ENCODE measurements at regions not wholly inside any gene's neighbourhood (a gene's known extent, or its start where the extent isn't known, plus 50 kb on each side); places are given as distances from the start of the nearest gene placed in this dataset.

DNA sequence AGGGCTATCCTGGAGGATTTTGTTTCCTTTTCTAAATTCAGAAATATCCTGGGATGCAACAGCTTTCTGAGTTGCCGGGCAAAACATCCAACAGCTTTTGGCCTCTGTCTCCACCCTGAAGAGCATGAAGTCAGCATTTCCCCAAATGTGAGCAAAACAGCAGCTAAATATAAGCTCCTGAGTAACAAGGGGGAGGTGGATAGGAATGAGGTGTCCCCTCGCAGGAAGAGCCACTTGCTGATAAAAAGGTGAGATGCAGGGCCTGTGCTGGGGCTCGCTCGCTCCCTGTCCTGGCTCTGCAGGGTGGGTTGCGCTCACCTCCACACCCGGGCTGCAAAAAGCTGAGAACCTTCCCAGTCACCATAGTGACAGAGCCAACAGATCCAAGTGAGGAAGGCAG, 264.3 kb downstream of the ZEB1 start:
- ATAC-seq (no peak), DNase-seq (no peak)
- intact Hi-C loops (cut with DNase I, micrococcal nuclease): no loop called here
- Histone ChIP-seq H3K9me3 (peaks cover 2% of the 10 kb centered on the region), H3K4me3 (no peak overlapping the region), H3K4me1 (ENCODE audit: low read depth) (peaks cover 6% of the 10 kb centered on the region), H3K36me3 (ENCODE audit: low read depth) (no peaks in the 10 kb centered on the region)
- TF ChIP-seq, protein P1, sequence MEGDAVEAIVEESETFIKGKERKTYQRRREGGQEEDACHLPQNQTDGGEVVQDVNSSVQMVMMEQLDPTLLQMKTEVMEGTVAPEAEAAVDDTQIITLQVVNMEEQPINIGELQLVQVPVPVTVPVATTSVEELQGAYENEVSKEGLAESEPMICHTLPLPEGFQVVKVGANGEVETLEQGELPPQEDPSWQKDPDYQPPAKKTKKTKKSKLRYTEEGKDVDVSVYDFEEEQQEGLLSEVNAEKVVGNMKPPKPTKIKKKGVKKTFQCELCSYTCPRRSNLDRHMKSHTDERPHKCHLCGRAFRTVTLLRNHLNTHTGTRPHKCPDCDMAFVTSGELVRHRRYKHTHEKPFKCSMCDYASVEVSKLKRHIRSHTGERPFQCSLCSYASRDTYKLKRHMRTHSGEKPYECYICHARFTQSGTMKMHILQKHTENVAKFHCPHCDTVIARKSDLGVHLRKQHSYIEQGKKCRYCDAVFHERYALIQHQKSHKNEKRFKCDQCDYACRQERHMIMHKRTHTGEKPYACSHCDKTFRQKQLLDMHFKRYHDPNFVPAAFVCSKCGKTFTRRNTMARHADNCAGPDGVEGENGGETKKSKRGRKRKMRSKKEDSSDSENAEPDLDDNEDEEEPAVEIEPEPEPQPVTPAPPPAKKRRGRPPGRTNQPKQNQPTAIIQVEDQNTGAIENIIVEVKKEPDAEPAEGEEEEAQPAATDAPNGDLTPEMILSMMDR (IDR thresholded peaks at IDR 0.05): no peak

DNA sequence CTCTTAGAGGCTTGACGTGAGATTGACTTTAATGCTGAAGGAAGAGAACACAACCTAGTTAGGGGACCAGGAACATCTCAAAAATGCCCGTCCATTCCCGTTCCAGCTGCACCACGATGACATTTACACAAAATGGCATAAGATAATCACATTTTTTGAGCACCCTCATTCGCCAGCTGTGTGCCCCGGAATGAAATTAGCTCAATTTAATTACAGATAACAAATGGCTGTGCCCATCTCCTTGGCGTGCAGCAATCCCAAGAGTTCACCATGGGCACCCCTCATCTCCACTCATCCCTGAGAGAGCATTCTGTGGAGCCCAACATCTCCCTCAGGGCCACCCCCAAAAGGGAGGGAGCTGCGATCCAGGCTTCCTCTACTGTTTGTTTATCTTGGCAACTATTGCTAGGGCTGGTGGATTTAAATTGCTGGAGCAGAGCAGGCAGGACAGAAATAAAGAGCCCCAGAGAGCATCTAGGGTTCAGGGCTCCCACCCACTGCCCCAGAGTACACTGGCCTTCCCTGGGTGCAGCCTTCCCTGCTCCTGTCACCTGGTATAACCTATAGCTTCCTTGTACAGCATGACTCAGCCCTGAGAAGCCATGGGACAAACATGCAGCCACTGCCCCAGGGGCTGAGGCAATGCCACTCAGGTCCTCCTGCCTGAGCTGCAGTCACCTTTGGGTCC, 263.5 kb downstream of the ZEB1 start:
- peaks cover 6% of the 10 kb centered on the region for H3K4me1 ChIP-seq (ENCODE audit: low read depth)
- DNase-seq (no peak), ATAC-seq (peak; percentile 64)
- intact Hi-C loops (cut with DNase I, micrococcal nuclease): no loop called here
- TF ChIP-seq, protein P1 (IDR thresholded peaks at IDR 0.05): no peak
- no peaks in the 10 kb centered on the region for H3K36me3 ChIP-seq (ENCODE audit: low read depth)
- peaks cover 2% of the 10 kb centered on the region for H3K9me3 ChIP-seq
- H3K4me3 ChIP-seq: no peak overlapping the region

DNA sequence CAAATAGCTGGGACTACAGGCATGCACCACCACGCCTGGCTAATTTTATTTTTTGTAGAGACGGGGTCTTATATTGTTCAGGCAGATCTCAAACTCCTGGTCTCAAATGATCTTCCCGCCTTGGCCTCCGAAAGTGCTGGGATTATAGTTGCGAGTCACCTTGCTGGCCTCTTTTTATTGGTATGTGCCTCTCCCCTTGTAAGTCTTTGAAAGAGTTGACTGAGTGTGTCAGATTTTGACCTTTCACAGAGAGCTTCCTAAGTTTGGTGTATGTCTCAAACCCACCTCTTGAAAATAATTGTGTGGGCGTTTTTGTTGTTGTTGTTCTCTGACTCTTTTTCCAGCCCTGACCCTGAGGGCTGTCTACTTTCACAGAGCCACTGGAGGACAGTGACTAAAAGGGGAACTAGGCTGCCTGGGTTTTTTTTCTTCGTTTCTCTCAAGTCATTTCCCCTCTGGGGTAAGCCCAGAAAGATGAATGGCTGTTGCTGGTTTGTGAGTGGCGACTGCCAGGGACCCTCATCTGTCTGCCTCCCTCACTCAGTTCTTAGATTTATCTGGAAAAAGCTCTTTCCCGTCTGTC, 262.8 kb downstream of the ZEB1 start:
- ATAC-seq: peak; percentile 34

DNA sequence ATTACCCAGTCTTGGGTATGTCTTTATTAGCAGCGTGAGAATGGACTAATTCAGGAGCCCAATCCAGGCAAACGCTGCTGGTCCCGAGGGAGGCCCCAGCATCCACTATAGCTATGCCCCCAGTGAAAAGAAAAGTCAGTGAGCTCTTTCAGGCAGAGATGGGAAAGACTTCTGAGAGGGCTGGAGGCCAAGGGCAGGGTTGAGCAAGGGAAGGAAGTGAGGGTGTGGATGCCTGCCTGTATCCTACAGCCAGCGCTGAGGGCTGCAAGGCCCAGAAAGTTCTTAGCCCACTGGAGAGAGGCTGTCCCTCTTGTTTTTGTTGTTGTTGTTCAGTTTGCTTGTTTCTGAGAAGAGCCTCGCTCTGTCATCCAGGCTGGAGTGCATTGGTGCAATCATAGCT, 261.6 kb downstream of the ZEB1 start:
- H3K4me3 ChIP-seq: no peak overlapping the region
- H3K4me1 ChIP-seq (ENCODE audit: low read depth): peaks cover 6% of the 10 kb centered on the region
- H3K36me3 ChIP-seq (ENCODE audit: low read depth): no peaks in the 10 kb centered on the region
- no peaks in the 10 kb centered on the region for H3K9me3 ChIP-seq
- ATAC-seq: no peak
- DNase-seq: no peak
- intact Hi-C loops (cut with DNase I, micrococcal nuclease): no loop called here
- TF ChIP-seq, protein P1 (IDR thresholded peaks at IDR 0.05): no peak

More for the DNA sequence above, 262.8 kb downstream of the ZEB1 start:
- Histone ChIP-seq H3K4me3 (no peak overlapping the region), H3K9me3 (no peaks in the 10 kb centered on the region), H3K36me3 (ENCODE audit: low read depth) (no peaks in the 10 kb centered on the region), H3K4me1 (ENCODE audit: low read depth) (peaks cover 6% of the 10 kb centered on the region)
- intact Hi-C loops (cut with DNase I, micrococcal nuclease): no loop called here
- TF ChIP-seq, protein P1 (IDR thresholded peaks at IDR 0.05): no peak
- DNase-seq: peak in 1 of 3 donors; percentile 16

All from mucosa of descending colon (tissue), 3 donors.